GM23338 (cell line): ENCODE measurements at regions not wholly inside any gene's neighbourhood (a gene's known extent, or its start where the extent isn't known, plus 50 kb on each side); places are given as distances from the start of the nearest gene placed in this dataset.

ENCODE experiments used
- CREB1 ChIP-seq: fragments of 250-450 bp; sonication (Bioruptor Pico); IDR thresholded peaks from 2 replicates; pipeline ENCODE4 v1.5.0; 2020; ENCODE audit warnings: low read depth, mild to moderate bottlenecking, moderate library complexity
- EZH2phosphoT487 ChIP-seq: fragments of 200-600 bp; sonication (generic); IDR thresholded peaks from one replicate; pipeline ENCODE4 v1.8.1; 2018; ENCODE audit warnings: antibody characterized with exemption; ENCODE audit not compliant: unreplicated experiment
- JUNB ChIP-seq: IDR thresholded peaks from one replicate; pipeline ENCODE4 v1.6.1; 2016; ENCODE audit warnings: antibody characterized with exemption; ENCODE audit not compliant: unreplicated experiment
- NANOG ChIP-seq: IDR thresholded peaks from 2 replicates; pipeline ENCODE4 v1.6.1; 2016; ENCODE audit warnings: antibody characterized with exemption, borderline replicate concordance
- POLR2AphosphoS5 ChIP-seq: IDR thresholded peaks from 2 replicates; pipeline ENCODE4 v1.6.1; 2016; ENCODE audit warnings: antibody characterized with exemption, low read depth
- STAT1 ChIP-seq: IDR thresholded peaks from one replicate; pipeline ENCODE4 v1.6.1; 2016; ENCODE audit warnings: antibody characterized with exemption; ENCODE audit not compliant: unreplicated experiment
- ZNF114 ChIP-seq: fragments of 250-450 bp; sonication (Bioruptor Pico); IDR thresholded peaks from 2 replicates; pipeline ENCODE4 v1.5.0; 2020; ENCODE audit warnings: mild to moderate bottlenecking, moderate library complexity
- ZNF331 ChIP-seq: fragments of 250-450 bp; sonication (Bioruptor Pico); IDR thresholded peaks from 2 replicates; pipeline ENCODE4 v1.5.0; 2020; ENCODE audit warnings: low read depth, mild to moderate bottlenecking, moderate library complexity
- TF ChIP-seq, protein P1 (sequence below): fragments of 250-450 bp; sonication (Bioruptor Pico); IDR thresholded peaks from 2 replicates; pipeline ENCODE4 v1.5.0; 2020; ENCODE audit warnings: mild to moderate bottlenecking, moderate library complexity
- TF ChIP-seq, protein P2 (sequence below): IDR thresholded peaks from one replicate; pipeline ENCODE4 v1.6.1; 2018; ENCODE audit warnings: antibody characterized with exemption; ENCODE audit not compliant: unreplicated experiment

DNA sequence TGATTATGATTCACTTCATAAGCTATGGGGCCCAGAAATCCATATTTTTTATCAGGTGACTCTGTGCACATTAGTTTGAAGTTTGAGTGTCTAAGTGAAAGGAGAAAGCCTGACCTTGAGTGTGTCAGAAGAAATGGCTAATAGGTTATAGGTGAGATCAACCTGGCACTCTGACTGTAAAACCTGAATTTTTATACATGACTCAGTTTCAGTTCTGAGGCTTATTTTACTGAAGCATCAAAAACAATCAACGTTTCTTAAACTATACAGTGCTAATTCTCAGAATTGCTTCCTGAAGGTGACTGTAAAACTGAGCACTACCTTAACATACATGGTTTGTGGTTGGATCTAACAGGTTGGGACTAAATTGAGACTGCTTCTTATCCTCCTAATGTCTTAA is 159.4 kb upstream of the AHR start (continued):
- TF ChIP-seq, protein P1, sequence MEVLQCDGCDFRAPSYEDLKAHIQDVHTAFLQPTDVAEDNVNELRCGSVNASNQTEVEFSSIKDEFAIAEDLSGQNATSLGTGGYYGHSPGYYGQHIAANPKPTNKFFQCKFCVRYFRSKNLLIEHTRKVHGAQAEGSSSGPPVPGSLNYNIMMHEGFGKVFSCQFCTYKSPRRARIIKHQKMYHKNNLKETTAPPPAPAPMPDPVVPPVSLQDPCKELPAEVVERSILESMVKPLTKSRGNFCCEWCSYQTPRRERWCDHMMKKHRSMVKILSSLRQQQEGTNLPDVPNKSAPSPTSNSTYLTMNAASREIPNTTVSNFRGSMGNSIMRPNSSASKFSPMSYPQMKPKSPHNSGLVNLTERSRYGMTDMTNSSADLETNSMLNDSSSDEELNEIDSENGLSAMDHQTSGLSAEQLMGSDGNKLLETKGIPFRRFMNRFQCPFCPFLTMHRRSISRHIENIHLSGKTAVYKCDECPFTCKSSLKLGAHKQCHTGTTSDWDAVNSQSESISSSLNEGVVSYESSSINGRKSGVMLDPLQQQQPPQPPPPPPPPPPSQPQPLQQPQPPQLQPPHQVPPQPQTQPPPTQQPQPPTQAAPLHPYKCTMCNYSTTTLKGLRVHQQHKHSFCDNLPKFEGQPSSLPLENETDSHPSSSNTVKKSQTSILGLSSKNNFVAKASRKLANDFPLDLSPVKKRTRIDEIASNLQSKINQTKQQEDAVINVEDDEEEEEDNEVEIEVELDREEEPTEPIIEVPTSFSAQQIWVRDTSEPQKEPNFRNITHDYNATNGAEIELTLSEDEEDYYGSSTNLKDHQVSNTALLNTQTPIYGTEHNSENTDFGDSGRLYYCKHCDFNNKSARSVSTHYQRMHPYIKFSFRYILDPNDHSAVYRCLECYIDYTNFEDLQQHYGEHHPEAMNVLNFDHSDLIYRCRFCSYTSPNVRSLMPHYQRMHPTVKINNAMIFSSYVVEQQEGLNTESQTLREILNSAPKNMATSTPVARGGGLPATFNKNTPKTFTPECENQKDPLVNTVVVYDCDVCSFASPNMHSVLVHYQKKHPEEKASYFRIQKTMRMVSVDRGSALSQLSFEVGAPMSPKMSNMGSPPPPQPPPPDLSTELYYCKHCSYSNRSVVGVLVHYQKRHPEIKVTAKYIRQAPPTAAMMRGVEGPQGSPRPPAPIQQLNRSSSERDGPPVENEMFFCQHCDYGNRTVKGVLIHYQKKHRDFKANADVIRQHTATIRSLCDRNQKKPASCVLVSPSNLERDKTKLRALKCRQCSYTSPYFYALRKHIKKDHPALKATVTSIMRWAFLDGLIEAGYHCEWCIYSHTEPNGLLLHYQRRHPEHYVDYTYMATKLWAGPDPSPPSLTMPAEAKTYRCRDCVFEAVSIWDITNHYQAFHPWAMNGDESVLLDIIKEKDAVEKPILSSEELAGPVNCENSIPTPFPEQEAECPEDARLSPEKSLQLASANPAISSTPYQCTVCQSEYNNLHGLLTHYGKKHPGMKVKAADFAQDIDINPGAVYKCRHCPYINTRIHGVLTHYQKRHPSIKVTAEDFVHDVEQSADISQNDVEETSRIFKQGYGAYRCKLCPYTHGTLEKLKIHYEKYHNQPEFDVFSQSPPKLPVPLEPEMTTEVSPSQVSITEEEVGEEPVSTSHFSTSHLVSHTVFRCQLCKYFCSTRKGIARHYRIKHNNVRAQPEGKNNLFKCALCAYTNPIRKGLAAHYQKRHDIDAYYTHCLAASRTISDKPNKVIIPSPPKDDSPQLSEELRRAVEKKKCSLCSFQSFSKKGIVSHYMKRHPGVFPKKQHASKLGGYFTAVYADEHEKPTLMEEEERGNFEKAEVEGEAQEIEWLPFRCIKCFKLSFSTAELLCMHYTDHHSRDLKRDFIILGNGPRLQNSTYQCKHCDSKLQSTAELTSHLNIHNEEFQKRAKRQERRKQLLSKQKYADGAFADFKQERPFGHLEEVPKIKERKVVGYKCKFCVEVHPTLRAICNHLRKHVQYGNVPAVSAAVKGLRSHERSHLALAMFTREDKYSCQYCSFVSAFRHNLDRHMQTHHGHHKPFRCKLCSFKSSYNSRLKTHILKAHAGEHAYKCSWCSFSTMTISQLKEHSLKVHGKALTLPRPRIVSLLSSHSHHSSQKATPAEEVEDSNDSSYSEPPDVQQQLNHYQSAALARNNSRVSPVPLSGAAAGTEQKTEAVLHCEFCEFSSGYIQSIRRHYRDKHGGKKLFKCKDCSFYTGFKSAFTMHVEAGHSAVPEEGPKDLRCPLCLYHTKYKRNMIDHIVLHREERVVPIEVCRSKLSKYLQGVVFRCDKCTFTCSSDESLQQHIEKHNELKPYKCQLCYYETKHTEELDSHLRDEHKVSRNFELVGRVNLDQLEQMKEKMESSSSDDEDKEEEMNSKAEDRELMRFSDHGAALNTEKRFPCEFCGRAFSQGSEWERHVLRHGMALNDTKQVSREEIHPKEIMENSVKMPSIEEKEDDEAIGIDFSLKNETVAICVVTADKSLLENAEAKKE (CRISPR knock-in tag) = no peak
- TF ChIP-seq EZH2phosphoT487 (no peak), POLR2AphosphoS5 (no peak), ZNF114 (CRISPR knock-in tag) (no peak), NANOG (no peak), JUNB (no peak), CREB1 (CRISPR knock-in tag) (no peak), ZNF331 (CRISPR knock-in tag) (no peak), STAT1 (no peak)
- TF ChIP-seq, protein P2, sequence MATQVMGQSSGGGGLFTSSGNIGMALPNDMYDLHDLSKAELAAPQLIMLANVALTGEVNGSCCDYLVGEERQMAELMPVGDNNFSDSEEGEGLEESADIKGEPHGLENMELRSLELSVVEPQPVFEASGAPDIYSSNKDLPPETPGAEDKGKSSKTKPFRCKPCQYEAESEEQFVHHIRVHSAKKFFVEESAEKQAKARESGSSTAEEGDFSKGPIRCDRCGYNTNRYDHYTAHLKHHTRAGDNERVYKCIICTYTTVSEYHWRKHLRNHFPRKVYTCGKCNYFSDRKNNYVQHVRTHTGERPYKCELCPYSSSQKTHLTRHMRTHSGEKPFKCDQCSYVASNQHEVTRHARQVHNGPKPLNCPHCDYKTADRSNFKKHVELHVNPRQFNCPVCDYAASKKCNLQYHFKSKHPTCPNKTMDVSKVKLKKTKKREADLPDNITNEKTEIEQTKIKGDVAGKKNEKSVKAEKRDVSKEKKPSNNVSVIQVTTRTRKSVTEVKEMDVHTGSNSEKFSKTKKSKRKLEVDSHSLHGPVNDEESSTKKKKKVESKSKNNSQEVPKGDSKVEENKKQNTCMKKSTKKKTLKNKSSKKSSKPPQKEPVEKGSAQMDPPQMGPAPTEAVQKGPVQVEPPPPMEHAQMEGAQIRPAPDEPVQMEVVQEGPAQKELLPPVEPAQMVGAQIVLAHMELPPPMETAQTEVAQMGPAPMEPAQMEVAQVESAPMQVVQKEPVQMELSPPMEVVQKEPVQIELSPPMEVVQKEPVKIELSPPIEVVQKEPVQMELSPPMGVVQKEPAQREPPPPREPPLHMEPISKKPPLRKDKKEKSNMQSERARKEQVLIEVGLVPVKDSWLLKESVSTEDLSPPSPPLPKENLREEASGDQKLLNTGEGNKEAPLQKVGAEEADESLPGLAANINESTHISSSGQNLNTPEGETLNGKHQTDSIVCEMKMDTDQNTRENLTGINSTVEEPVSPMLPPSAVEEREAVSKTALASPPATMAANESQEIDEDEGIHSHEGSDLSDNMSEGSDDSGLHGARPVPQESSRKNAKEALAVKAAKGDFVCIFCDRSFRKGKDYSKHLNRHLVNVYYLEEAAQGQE = no peak
